GM21825 (cell line): ENCODE measurements at regions not wholly inside any gene's neighbourhood (a gene's known extent, or its start where the extent isn't known, plus 50 kb on each side); places are given as distances from the start of the nearest gene placed in this dataset.

Experiments used
- ATAC-seq: cut with Tn5 transposase; IDR thresholded peaks from one replicate; pipeline ENCODE4 v1.9.1; 2021; ENCODE audit warnings: mild to moderate bottlenecking, moderate library complexity; ENCODE audit not compliant: unreplicated experiment

- no peak for ATAC-seq
Observed at GRCh38 chr12:28933176-28933575, 215.9 kb upstream of the FAR2 start.

- ATAC-seq = no peak
Observed at GRCh38 chr12:28933864-28934527, 215.1 kb upstream of the FAR2 start.

GRCh38 chr12:28936221-28936620 lies 212.9 kb upstream of the FAR2 start:
- ATAC-seq = no peak

- ATAC-seq = no peak
Observed at GRCh38 chr12:28936711-28937110, 212.4 kb upstream of the FAR2 start.

- no peak for ATAC-seq
Observed at GRCh38 chr12:28937196-28937595, 211.9 kb upstream of the FAR2 start.

- ATAC-seq = no peak
Observed at GRCh38 chr12:28938056-28938455, 211.0 kb upstream of the FAR2 start.

- no peak for ATAC-seq
Observed at GRCh38 chr12:28938581-28939235, 210.4 kb upstream of the FAR2 start.

GRCh38 chr12:28939427-28939826 lies 209.7 kb upstream of the FAR2 start:
- no peak for ATAC-seq

- ATAC-seq = no peak
Observed at GRCh38 chr12:28941248-28941647, 207.8 kb upstream of the FAR2 start.

- no peak for ATAC-seq
Observed at GRCh38 chr12:28946361-28946760, 202.7 kb upstream of the FAR2 start.

- no peak for ATAC-seq
Observed at GRCh38 chr12:28948685-28949084, 200.4 kb upstream of the FAR2 start.

GRCh38 chr12:28949184-28949583 lies 199.9 kb upstream of the FAR2 start:
- no peak for ATAC-seq

GRCh38 chr12:28950049-28950448 lies 199.0 kb upstream of the FAR2 start:
- ATAC-seq = no peak

GRCh38 chr12:28951935-28952334 lies 197.1 kb upstream of the FAR2 start:
- no peak for ATAC-seq

- no peak for ATAC-seq
Observed at GRCh38 chr12:28954333-28954732, 194.7 kb upstream of the FAR2 start.

GRCh38 chr12:28955491-28955890 lies 193.6 kb upstream of the FAR2 start:
- ATAC-seq = no peak

GRCh38 chr12:28955931-28956330 lies 193.1 kb upstream of the FAR2 start:
- no peak for ATAC-seq

GRCh38 chr12:28958553-28959195 lies 190.4 kb upstream of the FAR2 start:
- no peak for ATAC-seq

- ATAC-seq = no peak
Observed at GRCh38 chr12:28961948-28962384, 187.1 kb upstream of the FAR2 start.

- no peak for ATAC-seq
Observed at GRCh38 chr12:28963554-28963953, 185.5 kb upstream of the FAR2 start.

GRCh38 chr12:28966046-28966780 lies 182.9 kb upstream of the FAR2 start:
- no peak for ATAC-seq

- no peak for ATAC-seq
Observed at GRCh38 chr12:28967426-28967825, 181.7 kb upstream of the FAR2 start.
